Central memory CD4-positive, alpha-beta T cell (primary cell): ENCODE measurements at regions not wholly inside any gene's neighbourhood (a gene's known extent, or its start where the extent isn't known, plus 50 kb on each side); places are given as distances from the start of the nearest gene placed in this dataset.

Source experiments
- DNase-seq: peaks from one replicate; pipeline ENCODE4 v3.0.0; 2022

DNA sequence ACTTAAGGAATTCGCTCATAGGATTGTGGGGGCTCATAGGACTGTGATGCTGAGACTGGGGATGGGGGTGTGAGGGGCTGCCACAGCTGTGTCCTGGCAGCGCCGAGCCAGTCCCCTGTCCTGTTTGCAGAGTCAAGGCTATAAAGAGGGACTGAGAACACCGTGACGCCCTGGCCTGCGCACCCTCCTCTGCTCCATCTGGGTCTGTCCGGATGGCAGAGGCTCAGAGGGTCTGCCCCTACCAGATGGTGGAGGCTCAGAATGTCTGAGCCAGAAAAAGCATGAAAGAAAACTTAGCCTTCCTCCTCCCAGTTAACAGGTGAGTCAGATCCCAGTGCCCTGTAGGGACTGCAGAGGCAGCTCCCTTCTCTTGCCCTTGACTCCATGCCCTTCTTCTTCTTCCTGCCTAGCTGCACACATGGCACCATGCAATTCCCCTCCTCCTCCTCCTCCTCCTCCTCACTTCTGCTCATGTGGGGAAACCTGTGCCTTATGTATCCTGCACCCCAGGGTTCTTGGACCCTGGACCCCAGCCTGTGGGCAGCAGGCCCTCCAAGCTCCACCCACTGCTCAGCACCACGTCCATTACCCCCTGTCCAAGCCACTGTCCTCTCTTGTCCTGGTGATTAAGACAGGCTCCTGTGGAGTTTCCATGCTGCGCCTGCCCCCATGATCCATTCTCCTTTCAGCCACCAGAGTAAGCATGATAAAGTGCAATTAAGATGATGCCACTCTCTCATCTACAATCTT lies 410.0 kb upstream of the SULF2 start:
- no peak for DNase-seq

DNA sequence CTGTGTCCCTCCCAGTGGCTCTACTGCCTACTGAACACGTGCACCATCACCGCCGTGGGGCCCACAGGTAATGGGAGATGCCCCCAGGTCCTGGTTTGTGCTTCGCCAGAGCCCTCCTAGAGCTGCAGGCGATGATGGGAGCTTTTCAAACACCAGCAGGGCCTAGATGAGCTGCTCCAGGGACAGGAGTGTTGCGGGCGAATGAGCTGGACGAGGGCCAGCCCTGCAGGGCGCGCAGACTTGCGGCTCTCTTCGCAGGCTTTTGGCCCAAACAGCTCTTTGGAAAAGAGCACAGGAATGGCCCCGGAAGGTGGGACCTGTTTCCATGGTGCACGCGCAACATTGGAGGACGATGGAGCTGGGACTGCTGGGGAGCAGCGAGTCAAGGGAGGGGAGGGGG lies 409.3 kb upstream of the SULF2 start:
- DNase-seq = no peak

DNA sequence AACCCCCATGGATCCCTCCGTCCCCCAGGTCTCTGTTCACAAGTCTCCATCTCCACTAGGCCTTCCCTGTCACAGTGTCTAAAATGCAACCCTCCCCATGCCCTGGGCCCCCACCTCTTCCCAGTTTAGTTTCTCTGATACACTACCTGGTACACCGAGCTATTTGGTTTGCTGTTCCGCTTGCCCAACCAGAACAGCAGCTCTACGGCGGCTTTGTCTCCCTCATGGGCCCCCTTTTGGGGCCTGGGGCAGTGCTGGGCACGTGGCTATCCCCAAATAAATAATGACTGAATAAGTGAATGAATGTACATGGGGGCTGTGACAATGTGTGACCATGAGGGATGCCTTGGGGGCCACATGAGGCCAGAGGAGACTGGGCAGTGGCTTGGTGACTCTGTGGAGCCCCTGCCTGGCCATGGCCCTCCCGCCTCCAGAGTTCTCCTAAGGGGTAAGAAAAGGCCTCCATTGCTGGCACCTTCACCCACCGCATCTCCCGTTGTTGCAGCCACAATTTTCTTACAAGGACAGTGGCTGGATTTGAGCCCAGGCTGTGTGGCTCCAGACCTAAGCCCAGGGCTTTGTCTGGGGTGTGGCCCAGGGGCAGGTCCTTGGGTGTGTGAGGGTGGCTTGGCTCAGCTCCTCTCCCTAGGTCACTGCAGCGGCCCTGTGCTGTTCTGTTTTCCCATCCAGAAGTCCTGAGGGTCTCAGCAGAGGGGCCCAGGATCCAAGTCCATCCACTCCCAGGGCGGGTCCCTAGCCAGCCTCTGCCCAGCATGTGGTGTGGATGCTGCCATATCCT lies 408.5 kb upstream of the SULF2 start:
- no peak for DNase-seq

DNA sequence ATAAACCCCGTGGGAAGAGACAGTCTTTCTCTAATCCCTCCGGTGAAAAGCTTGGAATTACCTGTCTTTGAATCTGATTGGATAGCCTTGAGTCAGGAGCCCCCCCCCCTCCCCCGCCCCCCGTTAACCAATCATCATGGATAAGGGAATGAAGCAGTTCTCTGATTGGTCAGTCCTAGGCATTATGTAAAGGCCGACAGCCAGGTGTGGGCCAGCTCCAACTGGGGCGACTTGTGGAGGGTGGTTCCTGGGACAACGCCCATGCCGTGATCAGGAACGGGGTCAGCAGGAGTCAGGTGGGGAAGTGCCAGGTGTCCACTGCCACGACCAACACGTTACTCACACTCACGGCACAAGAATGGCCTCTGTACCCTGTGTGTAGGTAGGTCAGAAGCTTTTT lies 406.8 kb upstream of the SULF2 start:
- no peak for DNase-seq

DNA sequence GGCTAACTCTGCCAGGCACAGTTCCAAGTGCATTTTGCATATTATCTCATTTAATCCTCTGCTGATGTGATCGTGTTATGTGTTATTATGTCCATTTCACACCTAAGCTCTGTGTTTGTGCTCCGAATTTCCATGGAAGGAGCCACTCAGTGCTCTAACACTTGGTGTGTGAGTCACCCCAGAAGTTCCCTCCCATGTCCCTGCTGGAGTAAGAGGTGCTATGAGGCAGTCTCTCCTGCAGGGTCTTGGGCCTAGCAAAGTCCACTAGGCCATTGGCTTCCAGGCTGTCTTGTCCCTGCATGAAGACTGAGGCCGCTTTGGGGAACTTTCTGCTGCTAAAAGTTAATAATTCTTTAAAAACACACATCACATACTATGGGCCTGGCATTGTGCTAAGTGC lies 405.9 kb upstream of the SULF2 start:
- no peak for DNase-seq

DNA sequence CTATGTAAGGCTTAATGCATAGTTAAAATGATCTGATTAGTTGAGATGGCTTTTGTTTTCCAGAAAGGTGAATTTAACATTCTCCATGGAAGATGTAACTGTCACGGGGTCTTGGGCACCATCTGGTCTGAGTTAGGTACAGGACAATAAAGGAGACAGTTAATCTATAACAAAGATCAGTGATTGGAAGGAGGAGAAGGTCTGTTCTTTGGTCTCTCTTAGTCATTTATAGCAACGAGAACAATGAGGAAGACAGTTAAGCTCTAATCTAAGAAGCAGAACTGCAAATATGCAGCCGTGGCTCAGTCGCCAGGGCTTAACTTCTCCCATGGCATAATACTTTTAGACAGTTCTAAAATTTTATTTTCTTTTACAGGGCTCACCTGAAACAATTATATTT lies 405.5 kb upstream of the SULF2 start:
- DNase-seq = no peak

DNA sequence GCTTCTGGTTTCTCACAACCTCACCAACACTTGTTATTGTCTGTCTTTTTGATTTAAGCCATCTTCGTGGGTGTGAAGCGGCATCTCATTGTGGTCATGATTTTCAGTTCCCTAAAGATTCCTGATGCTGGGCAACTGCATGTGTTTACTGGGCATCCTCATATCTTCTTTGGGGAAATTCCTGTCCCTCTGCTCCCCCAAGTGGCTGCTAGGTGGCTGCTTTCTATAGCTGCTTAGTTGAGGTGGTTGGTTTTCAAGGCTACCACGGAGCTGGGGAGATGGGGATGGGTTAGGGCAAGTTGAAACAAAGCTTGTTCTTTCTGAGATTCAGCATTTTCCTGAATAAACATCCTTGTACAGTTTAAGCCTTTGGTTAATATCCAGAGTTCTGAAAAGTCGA lies 403.9 kb upstream of the SULF2 start:
- no peak for DNase-seq

DNA sequence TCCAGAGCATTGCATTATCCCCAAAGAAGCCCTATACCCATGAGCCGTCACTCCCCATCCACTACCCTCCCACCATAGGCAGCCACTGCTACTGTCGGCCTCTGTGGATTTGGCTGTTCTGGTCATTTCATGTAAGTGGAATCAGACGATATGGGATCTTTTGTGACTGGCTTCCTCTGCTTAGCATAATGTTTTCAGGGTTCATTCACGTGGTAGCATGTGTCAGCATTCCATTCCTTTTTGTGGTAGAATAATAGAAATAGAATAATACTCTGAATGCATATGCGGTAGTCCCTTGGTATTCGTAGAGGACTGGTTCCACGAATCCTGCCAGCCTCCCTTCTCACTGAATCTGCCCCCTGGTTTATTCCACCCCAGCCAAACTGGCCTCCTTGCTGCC lies 402.6 kb upstream of the SULF2 start:
- no peak for DNase-seq

DNA sequence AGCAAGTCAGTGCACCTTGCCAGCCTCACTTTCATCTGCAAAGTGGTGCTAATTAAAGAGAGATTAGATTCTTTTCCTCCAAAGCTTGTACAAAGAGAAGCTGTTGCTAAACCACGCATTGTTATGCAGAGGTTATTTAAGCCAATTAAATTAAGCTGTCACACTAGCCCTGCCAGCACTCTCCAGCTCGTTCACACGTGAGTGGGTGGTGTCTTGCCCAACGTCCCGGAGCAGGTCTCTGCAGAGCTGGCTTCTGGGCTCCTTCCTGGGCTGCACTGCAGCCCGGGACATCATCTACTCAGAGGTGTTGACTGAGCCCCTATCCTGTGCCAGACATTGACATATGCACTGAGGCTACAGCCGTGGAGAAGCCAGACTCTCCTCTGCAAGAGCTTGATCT lies 401.6 kb upstream of the SULF2 start:
- no peak for DNase-seq

DNA sequence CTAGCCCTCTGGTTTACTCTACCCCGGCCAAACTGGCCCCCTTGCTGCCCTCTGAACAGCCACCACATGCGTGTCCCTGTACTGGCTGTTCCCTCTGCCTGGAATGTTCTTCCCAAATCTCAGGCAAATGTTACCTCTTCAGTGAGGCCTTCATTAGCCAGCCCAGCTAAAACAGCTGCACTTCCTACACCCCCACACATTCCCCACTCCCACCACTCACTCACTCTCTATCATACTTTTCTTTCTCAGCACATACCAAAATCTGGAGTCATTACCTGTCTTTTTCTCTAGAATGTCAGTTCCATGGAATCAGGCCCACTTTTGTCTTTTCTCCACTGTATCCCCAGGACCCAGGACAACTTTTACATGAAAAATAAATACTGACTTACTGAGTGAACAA lies 401.2 kb upstream of the SULF2 start:
- no peak for DNase-seq

DNA sequence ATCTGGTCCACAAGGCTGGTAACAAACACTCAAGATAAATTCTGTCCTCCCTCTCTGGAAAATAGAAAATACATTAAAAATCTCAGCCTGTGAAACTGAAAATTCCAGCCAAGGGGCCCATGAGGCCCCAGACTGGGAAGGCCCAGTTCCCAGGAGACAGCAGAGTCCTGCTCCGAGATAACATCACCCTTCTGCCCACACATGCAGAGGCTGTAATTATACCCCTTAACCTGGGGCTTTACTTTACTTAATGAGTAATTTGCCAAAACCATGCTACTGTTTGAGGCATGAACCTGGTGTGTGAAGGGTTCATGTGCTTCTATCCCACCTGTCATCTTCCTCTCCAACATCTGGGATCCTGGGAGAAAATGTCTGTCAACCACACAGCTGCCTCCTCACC lies 398.9 kb upstream of the SULF2 start:
- no peak for DNase-seq

DNA sequence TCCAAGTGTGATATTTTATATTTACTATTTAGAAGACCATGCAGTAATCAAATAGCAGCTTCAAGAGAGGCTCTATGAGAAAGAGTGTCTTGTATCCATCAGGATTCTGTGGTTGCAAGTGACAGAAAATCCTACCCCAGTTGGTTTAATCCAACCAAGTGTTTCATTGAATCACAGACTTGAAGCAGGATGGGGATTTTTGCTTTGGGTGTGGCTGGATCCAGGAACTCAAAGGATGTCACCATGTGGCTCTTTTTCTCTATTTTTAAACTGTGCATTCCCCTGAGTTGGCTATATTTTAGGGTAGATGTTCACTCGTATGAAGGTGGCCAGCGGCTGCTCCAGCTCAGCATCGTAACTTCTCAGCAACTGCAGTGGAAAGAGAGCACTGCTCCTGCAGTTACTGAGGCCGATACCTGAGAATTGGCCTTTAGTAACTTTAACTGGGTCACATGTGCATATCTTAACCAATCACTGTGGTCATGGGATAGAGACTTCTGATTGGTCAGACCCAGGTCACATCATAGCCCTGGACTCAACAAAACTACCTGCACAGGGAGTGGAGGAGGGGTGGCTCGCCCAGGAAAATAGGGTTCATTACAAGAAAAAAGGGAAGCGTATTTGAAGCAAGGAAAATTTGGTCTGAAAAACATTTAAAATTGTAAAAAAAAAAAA lies 396.1 kb upstream of the SULF2 start:
- DNase-seq = no peak

DNA sequence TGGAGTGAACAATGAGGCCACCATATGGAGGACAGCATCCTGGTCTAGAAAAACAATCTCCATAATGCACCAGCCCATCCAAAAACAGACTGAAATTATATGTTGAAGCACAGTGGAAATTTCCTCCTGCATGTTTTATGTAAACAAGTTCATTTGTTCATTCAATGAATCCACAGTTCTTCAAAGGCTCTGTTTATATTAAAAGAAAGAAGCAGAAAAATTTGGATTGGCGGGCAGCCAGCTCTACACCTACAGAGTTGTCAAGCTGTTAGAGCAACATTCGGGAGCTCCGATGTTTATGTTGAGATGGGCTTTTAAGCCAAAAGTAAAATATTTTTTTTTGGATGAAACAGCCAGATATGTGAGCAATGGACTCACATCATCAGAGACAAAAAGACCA lies 395.3 kb upstream of the SULF2 start:
- no peak for DNase-seq

DNA sequence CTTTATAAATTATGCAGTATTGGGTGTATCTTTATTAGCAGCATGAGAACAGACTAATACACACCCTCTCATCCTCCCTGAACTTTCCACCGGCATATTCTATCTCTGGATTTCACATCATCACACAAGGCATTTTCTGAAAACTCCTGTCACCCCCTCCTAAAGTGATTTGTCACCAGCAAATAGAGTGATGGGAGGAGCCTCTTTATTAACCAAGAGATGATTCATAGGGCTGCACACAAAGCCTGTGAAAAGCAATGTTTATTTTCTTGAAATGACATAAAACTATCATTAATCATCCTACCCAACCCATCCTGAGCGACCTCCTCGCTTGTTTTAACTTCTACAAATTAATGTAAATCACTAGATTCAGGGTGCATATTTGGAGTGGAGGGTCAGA lies 394.7 kb upstream of the SULF2 start:
- no peak for DNase-seq

DNA sequence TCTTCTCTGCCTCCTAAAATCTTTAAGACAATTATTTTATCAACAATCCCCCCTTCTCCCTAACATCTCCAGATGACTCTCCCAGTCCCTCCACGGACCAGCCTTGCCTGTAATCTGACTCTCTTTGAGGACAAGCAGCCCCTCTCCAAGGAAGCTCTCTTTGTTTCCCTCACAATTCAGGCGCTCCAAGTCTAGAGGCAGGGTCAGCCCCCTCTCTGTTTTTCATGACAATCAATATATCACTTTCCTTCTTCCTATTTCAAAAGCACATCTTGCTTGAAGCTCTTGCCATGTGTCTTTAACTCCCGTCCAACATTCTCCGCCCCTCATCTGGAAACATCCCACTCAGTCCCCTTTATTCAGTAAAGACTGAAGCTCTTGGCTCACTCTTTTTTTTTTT lies 393.4 kb upstream of the SULF2 start:
- DNase-seq = no peak

DNA sequence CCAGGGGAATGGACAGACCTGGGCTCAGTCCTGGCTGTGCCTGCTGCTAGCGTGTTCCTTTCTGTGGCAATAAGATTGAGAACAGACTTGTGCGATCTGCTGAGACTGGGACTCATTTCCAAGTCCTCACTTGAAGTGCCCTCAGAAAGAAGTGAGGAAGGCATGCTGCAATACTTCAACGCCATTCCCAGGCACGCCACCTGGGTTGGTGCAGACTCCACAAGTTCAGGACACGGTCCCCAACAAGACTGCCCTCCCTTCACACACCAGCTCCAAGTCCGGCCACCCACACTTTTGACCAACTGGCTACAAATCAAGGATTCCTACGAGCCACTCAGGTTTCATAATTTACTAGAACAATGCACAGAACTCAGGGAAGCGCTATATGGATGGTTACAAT lies 391.8 kb upstream of the SULF2 start:
- no peak for DNase-seq

DNA sequence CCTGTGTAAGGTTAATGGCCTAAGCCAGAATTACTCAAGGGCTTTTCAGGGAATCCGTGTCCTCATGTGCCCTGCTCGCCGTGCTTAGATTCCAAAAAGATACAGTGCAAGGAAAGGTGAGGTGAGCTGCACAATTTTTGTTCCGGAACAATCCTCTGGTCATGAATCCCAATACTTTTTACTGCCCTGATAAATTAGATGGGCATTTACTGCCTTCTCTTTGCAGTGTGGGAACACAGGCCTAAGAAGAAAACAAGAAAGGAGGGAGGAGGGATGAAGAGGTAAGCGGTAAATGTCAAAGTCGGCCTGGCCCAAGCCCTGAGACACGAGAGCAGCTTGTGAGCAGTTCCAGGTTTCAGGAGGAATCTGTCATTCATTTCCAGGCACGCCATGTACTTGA lies 390.9 kb upstream of the SULF2 start:
- no peak for DNase-seq

DNA sequence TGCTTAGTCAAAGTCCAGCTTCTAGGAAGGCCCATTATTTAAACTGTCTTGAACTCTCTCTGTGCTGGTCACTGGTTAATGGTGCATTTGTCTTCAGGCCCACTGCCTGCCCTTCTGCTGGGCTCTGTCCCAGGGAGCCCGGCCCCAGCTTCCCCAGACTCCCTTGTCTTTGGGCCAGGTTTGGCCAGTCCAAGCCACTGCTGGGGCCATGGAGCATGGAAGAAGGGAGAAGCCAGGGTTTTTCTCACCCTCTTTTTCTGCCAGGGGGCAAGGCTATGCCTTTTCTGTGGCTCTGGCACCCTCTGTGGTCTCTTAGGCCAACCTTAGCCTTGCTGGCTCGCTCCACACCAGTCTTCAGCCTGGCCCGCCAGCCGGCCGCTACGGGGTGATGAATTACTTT lies 390.0 kb upstream of the SULF2 start:
- no peak for DNase-seq

DNA sequence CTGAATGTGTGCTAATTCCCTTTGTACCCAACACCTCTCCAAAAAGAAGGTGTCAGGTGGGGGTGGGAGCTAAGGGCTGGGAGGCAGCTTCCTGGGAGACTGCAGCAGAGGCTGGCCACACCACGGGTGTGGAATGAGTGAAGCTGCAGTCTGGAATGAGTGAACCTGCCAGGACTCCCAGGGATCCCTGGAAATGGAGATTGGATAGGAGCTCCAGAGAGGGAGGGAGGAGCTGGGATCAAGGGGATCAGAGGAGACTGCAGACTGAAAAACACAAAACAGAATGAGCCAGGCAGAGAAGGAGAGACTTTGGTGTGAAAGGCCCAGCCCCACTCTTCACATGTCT lies 387.0 kb upstream of the SULF2 start:
- no peak for DNase-seq

DNA sequence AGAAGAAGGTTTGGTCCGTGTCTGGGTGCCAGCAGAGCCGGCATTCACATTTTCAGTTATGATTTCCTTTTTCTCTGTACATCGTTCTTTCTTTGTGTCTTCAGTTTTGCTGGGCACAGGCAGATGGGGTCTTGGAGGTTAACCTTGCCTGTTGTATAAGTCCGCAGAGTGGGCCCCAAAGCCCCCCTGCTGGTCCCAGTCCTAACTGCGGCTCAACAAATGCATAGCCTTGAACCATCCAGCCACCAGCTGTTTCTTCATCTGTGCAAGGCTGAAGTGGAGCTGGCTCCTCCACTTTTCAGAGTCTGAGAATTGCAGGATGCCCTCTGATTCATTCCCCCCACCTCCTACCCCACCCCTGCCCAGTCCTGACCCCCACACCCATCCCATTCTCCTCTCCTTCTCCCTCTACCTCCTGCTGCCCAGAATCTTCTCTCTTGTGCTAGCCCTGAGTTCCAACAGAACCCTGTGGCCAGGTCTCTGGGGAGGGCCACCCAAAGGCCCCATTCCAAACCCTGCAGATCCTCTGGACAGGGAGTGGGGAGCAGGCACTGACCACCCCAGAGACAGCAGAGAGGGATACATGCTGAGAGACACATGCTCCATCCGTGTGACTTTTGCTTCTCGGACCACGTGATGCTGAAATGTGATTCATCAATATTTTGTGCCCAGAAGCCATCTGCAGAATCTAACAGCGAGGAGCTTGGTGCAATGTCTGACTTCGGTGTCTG lies 386.5 kb upstream of the SULF2 start:
- no peak for DNase-seq

DNA sequence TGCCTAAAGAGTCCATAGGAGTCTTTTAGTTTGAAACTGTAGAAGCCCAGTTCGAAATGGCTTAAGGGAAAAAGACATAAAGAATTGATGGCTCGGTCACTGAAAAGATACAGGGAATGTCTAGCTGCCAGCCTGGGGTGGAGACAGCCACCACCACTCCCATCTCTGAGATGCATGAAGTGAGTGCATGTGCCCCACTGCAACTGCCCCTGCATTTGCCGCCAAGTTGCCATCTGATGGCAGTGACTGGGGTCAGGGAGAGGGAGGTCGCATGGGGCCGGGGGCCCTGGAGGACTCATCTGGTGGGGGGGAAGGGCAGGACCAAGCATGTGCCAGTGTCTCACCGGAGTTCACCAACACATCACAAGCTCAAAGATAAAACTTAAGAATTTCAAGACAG lies 385.8 kb upstream of the SULF2 start:
- no peak for DNase-seq

DNA sequence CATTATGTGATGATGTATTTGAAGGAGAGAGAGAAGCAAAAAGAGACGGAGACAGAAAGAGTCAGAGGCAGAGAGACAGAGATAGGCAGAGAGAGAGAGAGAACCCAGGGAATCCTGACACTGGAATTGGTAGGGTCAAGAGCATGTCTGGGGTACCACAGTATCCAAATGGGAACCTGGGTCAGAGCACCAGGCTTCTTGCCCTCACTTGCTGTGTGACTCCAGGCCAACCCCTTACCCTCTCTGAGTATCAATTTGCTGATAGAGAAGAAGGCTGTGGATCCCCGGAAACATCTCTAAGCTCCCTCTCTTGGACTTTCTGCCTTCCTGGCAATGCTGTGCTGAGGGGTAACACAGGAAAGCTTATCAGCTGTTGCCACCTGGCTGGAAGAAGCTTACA lies 385.3 kb upstream of the SULF2 start:
- no peak for DNase-seq

DNA sequence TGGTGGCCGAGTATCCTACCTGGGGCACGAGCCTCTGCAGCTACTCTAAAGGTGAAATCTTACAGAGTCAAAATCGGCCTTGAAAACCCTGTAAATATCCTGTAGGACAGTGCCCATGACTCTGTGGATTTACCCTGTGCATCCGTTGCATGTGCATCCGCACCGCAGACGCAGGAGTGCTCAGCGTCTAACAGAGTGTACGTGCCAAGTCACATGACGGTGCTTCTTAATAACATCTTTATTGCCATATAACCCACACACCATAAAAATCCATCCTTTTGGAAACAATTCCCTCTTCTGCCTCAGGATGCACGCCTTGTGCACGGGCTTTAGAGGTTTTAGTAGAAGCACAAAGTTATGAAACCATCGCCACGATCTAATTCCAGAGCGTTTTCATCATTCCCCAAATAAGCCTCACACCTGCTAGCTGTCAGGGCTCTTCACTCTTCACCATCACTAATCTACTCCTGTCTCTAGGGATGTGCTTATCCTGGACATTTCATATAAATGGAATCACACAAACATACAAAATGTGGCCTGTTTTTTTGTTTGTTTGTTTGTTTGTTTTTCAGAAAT lies 384.5 kb upstream of the SULF2 start:
- no peak for DNase-seq
